ENCODE measurements at regions not wholly inside any gene's neighbourhood (a gene's known extent, or its start where the extent isn't known, plus 50 kb on each side); places are given as distances from the start of the nearest gene placed in this dataset.

DNA sequence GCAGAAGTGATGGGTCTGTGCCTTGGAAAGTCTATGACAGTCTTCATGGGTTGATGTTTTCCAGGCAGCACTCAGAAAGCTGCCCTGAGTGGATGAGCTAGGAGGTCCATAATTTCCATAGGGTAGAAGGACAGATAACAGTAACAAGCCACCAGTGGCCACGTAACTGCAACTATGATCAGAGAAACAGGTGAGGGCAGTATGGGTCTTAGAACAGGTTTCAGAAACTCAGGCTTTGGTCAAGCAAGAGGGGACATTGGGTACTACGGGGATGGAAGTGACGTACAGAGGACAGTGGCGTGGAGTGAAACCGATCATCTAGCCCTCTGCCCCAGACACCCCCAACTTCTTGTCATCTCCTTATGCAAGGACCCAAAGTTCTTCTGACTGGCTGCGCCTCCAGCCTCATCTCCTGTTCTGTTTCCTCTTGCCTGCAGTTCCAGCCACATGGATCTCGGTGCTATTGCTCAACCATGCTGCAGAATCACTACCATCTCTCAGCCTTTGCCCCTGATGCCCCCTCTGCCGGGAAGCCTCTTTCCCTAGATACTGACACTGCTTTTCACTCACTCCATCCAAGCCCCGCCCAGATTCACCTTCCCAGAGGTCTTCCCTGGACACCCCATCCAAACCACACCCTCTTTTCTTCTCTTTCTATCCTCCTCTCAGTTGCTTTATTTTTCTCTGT is 123.4 kb downstream of the MFAP3L start:
- no peak for TF ChIP-seq EZH2phosphoT487 (IDR thresholded peaks at IDR 0.05; ENCODE audit: borderline replicate concordance, low read length)
- TF ChIP-seq, protein P1, sequence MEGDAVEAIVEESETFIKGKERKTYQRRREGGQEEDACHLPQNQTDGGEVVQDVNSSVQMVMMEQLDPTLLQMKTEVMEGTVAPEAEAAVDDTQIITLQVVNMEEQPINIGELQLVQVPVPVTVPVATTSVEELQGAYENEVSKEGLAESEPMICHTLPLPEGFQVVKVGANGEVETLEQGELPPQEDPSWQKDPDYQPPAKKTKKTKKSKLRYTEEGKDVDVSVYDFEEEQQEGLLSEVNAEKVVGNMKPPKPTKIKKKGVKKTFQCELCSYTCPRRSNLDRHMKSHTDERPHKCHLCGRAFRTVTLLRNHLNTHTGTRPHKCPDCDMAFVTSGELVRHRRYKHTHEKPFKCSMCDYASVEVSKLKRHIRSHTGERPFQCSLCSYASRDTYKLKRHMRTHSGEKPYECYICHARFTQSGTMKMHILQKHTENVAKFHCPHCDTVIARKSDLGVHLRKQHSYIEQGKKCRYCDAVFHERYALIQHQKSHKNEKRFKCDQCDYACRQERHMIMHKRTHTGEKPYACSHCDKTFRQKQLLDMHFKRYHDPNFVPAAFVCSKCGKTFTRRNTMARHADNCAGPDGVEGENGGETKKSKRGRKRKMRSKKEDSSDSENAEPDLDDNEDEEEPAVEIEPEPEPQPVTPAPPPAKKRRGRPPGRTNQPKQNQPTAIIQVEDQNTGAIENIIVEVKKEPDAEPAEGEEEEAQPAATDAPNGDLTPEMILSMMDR (IDR thresholded peaks at IDR 0.05; ENCODE audit: low read depth, low read length, poor library complexity, severe bottlenecking): no peak
- H3K4me2 ChIP-seq (ENCODE audit: low read length): no peak overlapping the region

DNA sequence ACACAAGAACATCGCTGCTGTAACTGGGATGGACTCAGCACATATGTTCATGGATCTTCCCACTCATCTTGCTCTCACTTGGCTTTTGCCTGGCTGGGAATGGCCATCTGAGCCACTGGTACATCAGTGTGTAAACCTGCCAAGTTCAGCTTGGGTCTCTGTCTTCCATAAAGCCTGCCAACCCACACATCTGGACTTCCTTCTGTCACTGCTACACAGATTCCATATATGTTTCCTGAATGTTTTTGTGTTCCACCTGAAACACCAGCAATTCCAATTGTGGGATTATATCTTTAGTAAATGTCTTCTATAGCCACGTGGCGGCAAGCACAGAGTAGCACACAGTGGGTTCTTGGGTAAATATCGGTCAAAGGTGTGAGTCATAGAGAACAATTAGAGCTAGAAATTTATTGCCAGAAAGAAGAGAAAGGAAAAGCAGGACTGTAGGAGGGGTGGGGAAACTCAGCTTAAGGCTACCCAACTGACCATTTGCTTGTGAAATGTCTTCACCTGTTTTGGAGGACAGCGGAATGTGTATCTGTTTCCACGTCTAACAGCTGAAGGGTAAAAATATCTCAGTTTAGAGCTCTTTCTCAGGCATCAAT is 125.9 kb downstream of the MFAP3L start:
- H3K9me2 ChIP-seq (replicated peaks; ENCODE audit: control insufficient read depth, low read length): no peaks in the 10 kb centered on the region
- no peaks in the 10 kb centered on the region for H3F3A ChIP-seq (ENCODE audit: control insufficient read depth, insufficient read depth)
- no peaks in the 10 kb centered on the region for H3K9me3 ChIP-seq (ENCODE audit: control insufficient read depth, insufficient read depth, low read length)
- no peaks in the 10 kb centered on the region for H4K20me1 ChIP-seq (ENCODE audit: control insufficient read depth, insufficient read depth, low read depth, low read length)
- no peaks in the 10 kb centered on the region for H3K36me3 ChIP-seq (ENCODE audit: control insufficient read depth, low read length)
- no peaks in the 10 kb centered on the region for H3K79me2 ChIP-seq (ENCODE audit: control insufficient read depth, low read length)
- H3K27ac ChIP-seq (ENCODE audit: low read depth, low read length): no peak overlapping the region
- H3K4me2 ChIP-seq (ENCODE audit: low read length): no peak overlapping the region
- no peak overlapping the region for H3K4me3 ChIP-seq (ENCODE audit: low read length)
- TF ChIP-seq EZH2phosphoT487 (IDR thresholded peaks at IDR 0.05; ENCODE audit: borderline replicate concordance, low read length): no peak
- TF ChIP-seq, protein P1 (IDR thresholded peaks at IDR 0.05; ENCODE audit: low read depth, low read length, poor library complexity, severe bottlenecking): no peak
- no peaks in the 10 kb centered on the region for H3K27me3 ChIP-seq (ENCODE audit: control insufficient read depth, low read length)
- H3K4me1 ChIP-seq (ENCODE audit: control insufficient read depth, low read length): no peaks in the 10 kb centered on the region

More for the DNA sequence above, 123.4 kb downstream of the MFAP3L start:
- H3K9me3 ChIP-seq (ENCODE audit: control insufficient read depth, insufficient read depth, low read length): no peaks in the 10 kb centered on the region
- H3K79me2 ChIP-seq (ENCODE audit: control insufficient read depth, low read length): no peaks in the 10 kb centered on the region
- H3K27ac ChIP-seq (ENCODE audit: low read depth, low read length): no peak overlapping the region
- no peak overlapping the region for H3K4me3 ChIP-seq (ENCODE audit: low read length)
- no peaks in the 10 kb centered on the region for H4K20me1 ChIP-seq (ENCODE audit: control insufficient read depth, insufficient read depth, low read depth, low read length)
- H3K27me3 ChIP-seq (ENCODE audit: control insufficient read depth, low read length): no peaks in the 10 kb centered on the region
- no peaks in the 10 kb centered on the region for H3K9me2 ChIP-seq (replicated peaks; ENCODE audit: control insufficient read depth, low read length)
- no peaks in the 10 kb centered on the region for H3K4me1 ChIP-seq (ENCODE audit: control insufficient read depth, low read length)
- no peaks in the 10 kb centered on the region for H3F3A ChIP-seq (ENCODE audit: control insufficient read depth, insufficient read depth)
- H3K36me3 ChIP-seq (ENCODE audit: control insufficient read depth, low read length): no peaks in the 10 kb centered on the region

DNA sequence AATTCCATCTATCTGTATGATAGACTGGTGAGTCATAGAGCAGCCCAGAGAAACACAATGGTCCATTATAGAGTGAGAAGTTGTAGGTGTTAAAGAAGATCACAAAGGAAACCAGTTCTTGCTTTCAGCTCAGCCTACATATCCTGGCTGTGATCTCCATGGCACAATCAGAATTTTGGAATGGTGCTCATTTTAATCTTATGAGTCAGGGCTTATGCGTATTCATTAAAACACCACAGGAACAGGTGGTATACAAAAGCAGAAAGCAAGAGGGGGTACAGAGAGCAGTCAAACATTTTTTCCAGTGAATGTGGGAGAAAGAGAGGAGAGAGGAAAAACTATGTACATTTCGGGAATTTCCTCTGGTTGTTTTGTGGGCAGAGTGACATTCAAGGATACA is 126.9 kb downstream of the MFAP3L start:
- Histone ChIP-seq H3F3A (ENCODE audit: control insufficient read depth, insufficient read depth) (no peaks in the 10 kb centered on the region), H3K36me3 (ENCODE audit: control insufficient read depth, low read length) (no peaks in the 10 kb centered on the region), H3K79me2 (ENCODE audit: control insufficient read depth, low read length) (no peaks in the 10 kb centered on the region), H3K27ac (ENCODE audit: low read depth, low read length) (no peak overlapping the region), H3K4me1 (ENCODE audit: control insufficient read depth, low read length) (no peaks in the 10 kb centered on the region), H3K4me2 (ENCODE audit: low read length) (no peak overlapping the region), H3K27me3 (ENCODE audit: control insufficient read depth, low read length) (no peaks in the 10 kb centered on the region), H3K4me3 (ENCODE audit: low read length) (no peak overlapping the region), H3K9me2 (replicated peaks; ENCODE audit: control insufficient read depth, low read length) (no peaks in the 10 kb centered on the region), H3K9me3 (ENCODE audit: control insufficient read depth, insufficient read depth, low read length) (no peaks in the 10 kb centered on the region), H4K20me1 (ENCODE audit: control insufficient read depth, insufficient read depth, low read depth, low read length) (no peaks in the 10 kb centered on the region)
- no peak for TF ChIP-seq EZH2phosphoT487 (IDR thresholded peaks at IDR 0.05; ENCODE audit: borderline replicate concordance, low read length)
- TF ChIP-seq, protein P1 (IDR thresholded peaks at IDR 0.05; ENCODE audit: low read depth, low read length, poor library complexity, severe bottlenecking): no peak

All from DOHH2 (cell line).